ENCODE measurements at regions not wholly inside any gene's neighbourhood (a gene's known extent, or its start where the extent isn't known, plus 50 kb on each side); places are given as distances from the start of the nearest gene placed in this dataset.

DNA sequence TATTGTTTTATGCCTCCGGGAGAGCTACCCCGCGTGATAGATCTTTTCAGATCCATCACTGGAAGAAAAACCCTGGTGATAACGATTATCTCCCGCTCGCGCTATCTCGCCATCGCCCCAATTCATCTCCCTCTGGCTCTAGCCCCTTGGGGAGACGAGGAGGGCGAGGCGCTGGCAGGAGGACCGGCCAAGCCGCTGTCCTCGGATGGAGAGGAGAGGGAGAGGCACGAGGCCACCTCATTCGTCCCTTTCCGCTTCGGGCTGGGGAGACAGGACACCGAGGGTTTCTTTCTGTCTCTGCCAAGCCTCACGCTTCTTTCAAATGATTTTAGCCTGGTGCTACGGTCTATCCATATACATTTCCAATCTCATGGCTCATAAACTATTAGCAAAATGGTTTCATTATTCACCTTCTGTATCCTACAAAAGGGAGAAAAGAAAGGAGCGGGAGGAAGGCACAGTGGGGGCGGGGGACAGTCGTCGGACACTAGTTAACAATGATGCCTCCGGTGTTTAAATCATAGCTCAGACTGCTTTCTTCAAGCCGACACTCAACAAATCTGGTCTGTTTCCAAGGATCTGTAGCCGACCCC lies 415.0 kb upstream of the ESRRG start:
- Histone ChIP-seq H3K9ac (ENCODE audit: low read depth, low read length) (no peak overlapping the region), H4K91ac (ENCODE audit: insufficient read depth, low read depth, low read length) (no peak overlapping the region), H2AK5ac (ENCODE audit: low read depth, low read length) (no peak overlapping the region), H4K5ac (ENCODE audit: low read depth, low read length) (no peak overlapping the region), H3K9me3 (ENCODE audit: control insufficient read depth, insufficient read depth, low read length) (peaks cover 4% of the 10 kb centered on the region; the same call in 1 of the 2 replicates), H3K27ac (ENCODE audit: insufficient read depth, low read length) (no peak overlapping the region), H4K8ac (ENCODE audit: low read depth in 2 of 2, low read length in 2 of 2) (no peak overlapping the region), H3K56ac (ENCODE audit: extremely low read depth, insufficient read depth, low read length) (no peak overlapping the region), H3K4me2 (ENCODE audit: low read depth, low read length) (no peak overlapping the region; the same call in 1 of the 2 replicates), H3K9me1 (ENCODE audit: insufficient read depth, low read length) (no peaks in the 10 kb centered on the region), H2BK5ac (ENCODE audit: low read depth, low read length, poor library complexity, severe bottlenecking) (no peak overlapping the region), H3K36me3 (ENCODE audit: control insufficient read depth, insufficient read depth, low read length) (no peaks in the 10 kb centered on the region), H2AK9ac (replicated peaks; ENCODE audit: low read depth, low read length, poor library complexity) (no peak overlapping the region), H3K4me3 (ENCODE audit: insufficient read depth, low read depth, low read length) (no peak overlapping the region), H3K14ac (replicated peaks; ENCODE audit: low read depth, low read length) (no peak overlapping the region), H2BK20ac (ENCODE audit: low read depth, low read length) (no peak overlapping the region), H2AFZ (replicated peaks; ENCODE audit: low read length, poor library complexity) (peak overlapping the region; percentile 13), H4K20me1 (ENCODE audit: insufficient read depth, low read length) (no peaks in the 10 kb centered on the region), H3K4me1 (ENCODE audit: control insufficient read depth, insufficient read depth, low read length) (no peaks in the 10 kb centered on the region; the same call in 1 of the 2 replicates), H2BK120ac (ENCODE audit: low read depth, low read length) (no peak overlapping the region), H2BK15ac (ENCODE audit: low read depth, low read length) (no peak overlapping the region), H3K4ac (ENCODE audit: low read depth, low read length) (no peak overlapping the region), H3K27me3 (ENCODE audit: control insufficient read depth, insufficient read depth, low read length) (peaks cover 44% of the 10 kb centered on the region), H3K18ac (ENCODE audit: low read depth, low read length) (no peak overlapping the region), H3K23ac (ENCODE audit: low read depth, low read length) (peak overlapping the region; percentile 49; the same call in 1 of the 2 replicates), H3K79me1 (ENCODE audit: low read depth in 1 of 2, low read length in 2 of 2) (no peaks in the 10 kb centered on the region)
- ATAC-seq (ENCODE audit: low read depth) = no peak
- BruUV-seq (replicated peaks) = no TSS peak
- dilution Hi-C loops (cut with HindIII; ENCODE audit: low sequenced_read_pairs, unreplicated experiment) (no loop called here), intact Hi-C loops (cut with micrococcal nuclease) (loop anchor here (10.0 kb wide), 1 partner anchor 527 kb away; no protein-coding TSS in a partner anchor), in situ Hi-C loops (cut with MboI; ENCODE audit: low sequenced_read_pairs) (no loop called here)
- POLR2A ChIA-PET (ENCODE audit: unreplicated experiment) = no interaction called here
- WGBS, 2 experiments (ENCODE audit: extremely low coverage in 2 of 2, insufficient read length in 1 of 2) = 30% methylated on average over 2 of the region's 29 CpGs; no CpG with 5 or more reads in 1 of the 2 experiments
- no peak for DNase-seq
- CTCF ChIA-PET = no interaction called here
- no peak for TF ChIP-seq RAD21 (IDR thresholded peaks at IDR 0.05; ENCODE audit: low read length)
- no peak for TF ChIP-seq MXI1 (IDR thresholded peaks at IDR 0.05; ENCODE audit: borderline replicate concordance, low read depth, low read length)
- TF ChIP-seq BHLHE40 (IDR thresholded peaks at IDR 0.05; ENCODE audit: low read depth, low read length) = no peak
- no peak for TF ChIP-seq POLR2A (IDR thresholded peaks at IDR 0.05; ENCODE audit: low read depth, low read length)
- TF ChIP-seq CEBPB (IDR thresholded peaks at IDR 0.05; ENCODE audit: low read depth, low read length) = no peak
- no peak for TF ChIP-seq MAFK (IDR thresholded peaks at IDR 0.05; ENCODE audit: low read depth, low read length)
- no peak for TF ChIP-seq NFE2L2 (IDR thresholded peaks at IDR 0.05; ENCODE audit: low read depth, low read length)
- TF ChIP-seq, protein P1, sequence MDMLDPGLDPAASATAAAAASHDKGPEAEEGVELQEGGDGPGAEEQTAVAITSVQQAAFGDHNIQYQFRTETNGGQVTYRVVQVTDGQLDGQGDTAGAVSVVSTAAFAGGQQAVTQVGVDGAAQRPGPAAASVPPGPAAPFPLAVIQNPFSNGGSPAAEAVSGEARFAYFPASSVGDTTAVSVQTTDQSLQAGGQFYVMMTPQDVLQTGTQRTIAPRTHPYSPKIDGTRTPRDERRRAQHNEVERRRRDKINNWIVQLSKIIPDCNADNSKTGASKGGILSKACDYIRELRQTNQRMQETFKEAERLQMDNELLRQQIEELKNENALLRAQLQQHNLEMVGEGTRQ (IDR thresholded peaks at IDR 0.05; ENCODE audit: low read depth, low read length) = no peak
- no peak for TF ChIP-seq RFX5 (IDR thresholded peaks at IDR 0.05; ENCODE audit: low read depth, low read length)
- TF ChIP-seq RCOR1 (IDR thresholded peaks at IDR 0.05; ENCODE audit: insufficient replicate concordance, low read length) = no peak
- no peak for TF ChIP-seq FOS (IDR thresholded peaks at IDR 0.05; ENCODE audit: low read depth, low read length)

Measured in IMR-90 (cell line).